ENCODE measurements at regions not wholly inside any gene's neighbourhood (a gene's known extent, or its start where the extent isn't known, plus 50 kb on each side); places are given as distances from the start of the nearest gene placed in this dataset.
"Not testable (repeated sequence)": the region's sequence is repeated elsewhere in the genome, so short reads cannot be mapped to it uniquely, and the experiment has no call there.

GRCh38 chr2:75432761-75433361 is 127.9 kb downstream of the EVA1A start:
- TF ChIP-seq EZH2phosphoT487 (IDR thresholded peaks at IDR 0.05; ENCODE audit: low read depth, severe bottlenecking, unreplicated experiment) = no peak
- TF ChIP-seq CTCF (IDR thresholded peaks at IDR 0.05; ENCODE audit: poor library complexity) = no peak
- no peak for TF ChIP-seq EZH2 (IDR thresholded peaks at IDR 0.05; ENCODE audit: borderline replicate concordance)
- Histone ChIP-seq H3K4me3 (no peak overlapping the region), H3K9me2 (replicated peaks; ENCODE audit: insufficient read depth) (no peaks in the 10 kb centered on the region), H3K79me2 (no peaks in the 10 kb centered on the region), H3K27me3 (no peaks in the 10 kb centered on the region), H2AFZ (no peak overlapping the region), H3K4me2 (no peak overlapping the region), H3K27ac (no peak overlapping the region), H3K36me3 (replicated peaks; ENCODE audit: insufficient read depth, low read depth) (no peaks in the 10 kb centered on the region), H3K9me3 (ENCODE audit: low read depth) (no peaks in the 10 kb centered on the region), H3K4me1 (ENCODE audit: insufficient read depth) (no peaks in the 10 kb centered on the region), H4K20me1 (ENCODE audit: insufficient read depth, poor library complexity, severe bottlenecking) (no peaks in the 10 kb centered on the region)
- DNase-seq (ENCODE audit: low spot score) = no peak
- 74% methylated on average over 4 of the region's 4 CpGs for WGBS (ENCODE audit: low lambda C conversion rate, missing lambda C conversion rate)

GRCh38 chr2:75431763-75432162 is 129.0 kb downstream of the EVA1A start:
- Histone ChIP-seq H2AFZ (no peak overlapping the region), H3K27ac (no peak overlapping the region), H3K4me2 (no peak overlapping the region), H3K79me2 (no peaks in the 10 kb centered on the region), H3K36me3 (replicated peaks; ENCODE audit: insufficient read depth, low read depth) (no peaks in the 10 kb centered on the region), H3K4me1 (ENCODE audit: insufficient read depth) (no peaks in the 10 kb centered on the region), H4K20me1 (ENCODE audit: insufficient read depth, poor library complexity, severe bottlenecking) (no peaks in the 10 kb centered on the region), H3K9me2 (replicated peaks; ENCODE audit: insufficient read depth) (no peaks in the 10 kb centered on the region), H3K27me3 (no peaks in the 10 kb centered on the region), H3K4me3 (no peak overlapping the region), H3K9me3 (ENCODE audit: low read depth) (no peaks in the 10 kb centered on the region)
- DNase-seq (ENCODE audit: low spot score) = no peak
- TF ChIP-seq EZH2 (IDR thresholded peaks at IDR 0.05; ENCODE audit: borderline replicate concordance) = no peak
- no peak for TF ChIP-seq EZH2phosphoT487 (IDR thresholded peaks at IDR 0.05; ENCODE audit: low read depth, severe bottlenecking, unreplicated experiment)
- no peak for TF ChIP-seq CTCF (IDR thresholded peaks at IDR 0.05; ENCODE audit: poor library complexity)
- WGBS (ENCODE audit: low lambda C conversion rate, missing lambda C conversion rate) = 61% methylated on average over 1 of the region's 1 CpG

GRCh38 chr2:75431276-75431675 is 129.5 kb downstream of the EVA1A start:
- no peaks in the 10 kb centered on the region for H3K36me3 ChIP-seq (replicated peaks; ENCODE audit: insufficient read depth, low read depth)
- WGBS (ENCODE audit: low lambda C conversion rate, missing lambda C conversion rate) = 56% methylated on average over 1 of the region's 1 CpG
- TF ChIP-seq CTCF (IDR thresholded peaks at IDR 0.05; ENCODE audit: poor library complexity) (no peak), EZH2 (IDR thresholded peaks at IDR 0.05; ENCODE audit: borderline replicate concordance) (no peak), EZH2phosphoT487 (IDR thresholded peaks at IDR 0.05; ENCODE audit: low read depth, severe bottlenecking, unreplicated experiment) (no peak)
- no peak for DNase-seq (ENCODE audit: low spot score)
- no peak overlapping the region for H3K4me2 ChIP-seq
- no peaks in the 10 kb centered on the region for H3K79me2 ChIP-seq
- H2AFZ ChIP-seq = no peak overlapping the region
- H3K9me3 ChIP-seq (ENCODE audit: low read depth) = no peaks in the 10 kb centered on the region
- H3K4me1 ChIP-seq (ENCODE audit: insufficient read depth) = no peaks in the 10 kb centered on the region
- no peaks in the 10 kb centered on the region for H3K9me2 ChIP-seq (replicated peaks; ENCODE audit: insufficient read depth)
- no peaks in the 10 kb centered on the region for H3K27me3 ChIP-seq
- H4K20me1 ChIP-seq (ENCODE audit: insufficient read depth, poor library complexity, severe bottlenecking) = no peaks in the 10 kb centered on the region
- no peak overlapping the region for H3K4me3 ChIP-seq
- H3K27ac ChIP-seq = no peak overlapping the region

GRCh38 chr2:75430449-75430848 is 130.3 kb downstream of the EVA1A start:
- not testable (repeated sequence) for DNase-seq (ENCODE audit: low spot score); H3K9me3 ChIP-seq (ENCODE audit: low read depth); H4K20me1 ChIP-seq (ENCODE audit: insufficient read depth, poor library complexity, severe bottlenecking); H3K4me3 ChIP-seq; H3K27me3 ChIP-seq; H3K36me3 ChIP-seq (replicated peaks; ENCODE audit: insufficient read depth, low read depth); H2AFZ ChIP-seq; H3K27ac ChIP-seq; H3K4me1 ChIP-seq (ENCODE audit: insufficient read depth); H3K4me2 ChIP-seq; H3K79me2 ChIP-seq; H3K9me2 ChIP-seq (replicated peaks; ENCODE audit: insufficient read depth)
- 64% methylated on average over 4 of the region's 4 CpGs for WGBS (ENCODE audit: low lambda C conversion rate, missing lambda C conversion rate)
